ENCODE measurements at regions not wholly inside any gene's neighbourhood (a gene's known extent, or its start where the extent isn't known, plus 50 kb on each side); places are given as distances from the start of the nearest gene placed in this dataset.

DNA sequence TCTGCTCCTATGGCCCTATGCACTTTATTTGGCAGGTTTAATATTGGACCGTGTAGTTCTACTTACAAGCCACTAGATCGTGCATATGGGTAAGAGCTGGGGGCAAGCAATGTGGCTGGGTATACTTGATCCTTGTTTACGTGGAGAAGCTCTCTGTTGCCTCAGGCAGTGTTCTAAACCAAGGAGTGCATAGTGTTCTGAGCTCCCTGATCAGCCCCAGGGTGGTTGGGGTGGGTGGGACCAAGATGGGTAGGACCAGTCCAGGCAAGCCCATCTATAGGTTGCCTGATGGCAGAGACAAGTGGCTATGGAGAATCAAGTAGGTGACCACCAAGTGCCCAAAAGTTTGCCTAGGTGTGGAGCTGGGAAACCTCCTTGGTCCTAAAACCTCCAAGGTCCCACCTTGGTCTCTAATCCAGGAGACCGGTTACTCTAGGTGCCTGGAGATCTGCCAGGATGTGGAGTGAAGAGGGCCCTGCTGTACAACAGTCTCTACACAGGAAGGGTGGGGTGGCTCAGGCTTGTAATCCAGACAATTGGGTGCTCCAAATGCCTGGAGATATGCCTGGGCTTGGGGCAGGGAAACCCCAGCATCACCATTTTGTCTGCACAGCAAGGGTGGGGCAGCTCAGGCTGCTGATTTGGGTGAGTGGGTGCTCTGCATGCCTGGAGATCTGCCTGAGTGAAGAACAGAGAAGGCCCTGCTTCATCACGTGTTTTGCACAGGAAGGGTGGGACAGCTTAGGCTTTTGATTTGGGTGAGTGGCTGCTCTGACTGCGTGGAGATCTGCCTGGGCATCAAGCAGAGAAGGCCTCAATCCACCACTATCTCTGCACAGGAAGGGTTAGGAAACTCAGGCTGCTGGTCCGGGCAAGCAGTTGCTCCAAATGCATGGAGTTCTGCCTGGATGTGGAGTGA, 659.8 kb downstream of the TLE4 start:
- H3K36me3 ChIP-seq (ENCODE audit: control insufficient read depth in 2 of 2, extremely low read depth in 1 of 2, insufficient read depth in 2 of 2, low read length in 2 of 2), result no peaks in the 10 kb centered on the region
- no peak overlapping the region for H3K4me3 ChIP-seq (replicated peaks in 1 of 3; ENCODE audit: insufficient read depth in 1 of 3, low read depth in 1 of 3, low read length in 3 of 3)
- no peak overlapping the region for H3K4me2 ChIP-seq (ENCODE audit: insufficient read depth, low read length)
- FAIRE-seq (no peak), DNase-seq (ENCODE audit: low read depth, low spot score) (no peak)
- H3K9ac ChIP-seq (replicated peaks; ENCODE audit: extremely low read depth, insufficient read depth, low read length), result no peak overlapping the region
- dilution Hi-C loops (cut with MboI; ENCODE audit: extremely low pct_ligation_motif_present, low sequenced_read_pairs) (no loop called here), intact Hi-C loops (cut with micrococcal nuclease) (no loop called here)
- H3K27me3 ChIP-seq (ENCODE audit: control insufficient read depth in 2 of 2, insufficient read depth in 2 of 2, low read length in 2 of 2), result no peaks in the 10 kb centered on the region
- no peak overlapping the region for H3K27ac ChIP-seq (ENCODE audit: insufficient read depth, low read depth, low read length)
- no peaks in the 10 kb centered on the region for H3K4me1 ChIP-seq (ENCODE audit: control insufficient read depth, extremely low read depth, insufficient read depth, low read length)
- POLR2A ChIA-PET, result no interaction called here
- no TSS peak for BruUV-seq (replicated peaks)
- H3K9me1 ChIP-seq (replicated peaks; ENCODE audit: control insufficient read depth, extremely low read depth, insufficient read depth, low read length), result no peaks in the 10 kb centered on the region
- no peak for TF ChIP-seq GATA2 (IDR thresholded peaks at IDR 0.05; ENCODE audit: insufficient read depth, insufficient read length, low read depth, low read length)
- no peak for TF ChIP-seq FOS (IDR thresholded peaks at IDR 0.05; ENCODE audit: borderline replicate concordance, insufficient read depth, low read length)
- TF ChIP-seq POLR2A (IDR thresholded peaks at IDR 0.05; ENCODE audit: low read depth, low read length), result no peak
- H4K20me1 ChIP-seq (replicated peaks; ENCODE audit: control insufficient read depth, extremely low read depth, insufficient read depth, low read length), result no peaks in the 10 kb centered on the region
- H3K79me2 ChIP-seq (ENCODE audit: control insufficient read depth, insufficient read depth, low read length), result no peaks in the 10 kb centered on the region
- no peaks in the 10 kb centered on the region for H3K9me3 ChIP-seq (replicated peaks; ENCODE audit: control insufficient read depth, insufficient read depth, low read length)
- CTCF ChIA-PET, result no interaction called here
- H2AFZ ChIP-seq (ENCODE audit: low read depth, low read length), result no peak overlapping the region

- no peak for TF ChIP-seq MYC (IDR thresholded peaks at IDR 0.05; ENCODE audit: low read depth, low read length)
- TF ChIP-seq MAX (IDR thresholded peaks at IDR 0.05; ENCODE audit: insufficient read depth, insufficient read length), result no peak
- TF ChIP-seq JUN (IDR thresholded peaks at IDR 0.05; ENCODE audit: borderline replicate concordance, insufficient read depth, insufficient read length, low read depth), result no peak
- no peak for TF ChIP-seq EZH2 (IDR thresholded peaks at IDR 0.05; ENCODE audit: borderline replicate concordance, low read depth, low read length, severe bottlenecking)
- no peak for TF ChIP-seq GATA2 (IDR thresholded peaks at IDR 0.05; ENCODE audit: insufficient read depth, insufficient read length, low read depth, low read length)
- TF ChIP-seq, protein P1, sequence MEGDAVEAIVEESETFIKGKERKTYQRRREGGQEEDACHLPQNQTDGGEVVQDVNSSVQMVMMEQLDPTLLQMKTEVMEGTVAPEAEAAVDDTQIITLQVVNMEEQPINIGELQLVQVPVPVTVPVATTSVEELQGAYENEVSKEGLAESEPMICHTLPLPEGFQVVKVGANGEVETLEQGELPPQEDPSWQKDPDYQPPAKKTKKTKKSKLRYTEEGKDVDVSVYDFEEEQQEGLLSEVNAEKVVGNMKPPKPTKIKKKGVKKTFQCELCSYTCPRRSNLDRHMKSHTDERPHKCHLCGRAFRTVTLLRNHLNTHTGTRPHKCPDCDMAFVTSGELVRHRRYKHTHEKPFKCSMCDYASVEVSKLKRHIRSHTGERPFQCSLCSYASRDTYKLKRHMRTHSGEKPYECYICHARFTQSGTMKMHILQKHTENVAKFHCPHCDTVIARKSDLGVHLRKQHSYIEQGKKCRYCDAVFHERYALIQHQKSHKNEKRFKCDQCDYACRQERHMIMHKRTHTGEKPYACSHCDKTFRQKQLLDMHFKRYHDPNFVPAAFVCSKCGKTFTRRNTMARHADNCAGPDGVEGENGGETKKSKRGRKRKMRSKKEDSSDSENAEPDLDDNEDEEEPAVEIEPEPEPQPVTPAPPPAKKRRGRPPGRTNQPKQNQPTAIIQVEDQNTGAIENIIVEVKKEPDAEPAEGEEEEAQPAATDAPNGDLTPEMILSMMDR (IDR thresholded peaks at IDR 0.05; ENCODE audit: extremely low read depth in 1 of 2, insufficient read depth in 1 of 2, low read depth in 1 of 2, low read length in 2 of 2), result no peak
- no peak for TF ChIP-seq FOS (IDR thresholded peaks at IDR 0.05; ENCODE audit: borderline replicate concordance, insufficient read depth, low read length)
- TF ChIP-seq POLR2A (IDR thresholded peaks at IDR 0.05; ENCODE audit: low read depth, low read length), result no peak
- TF ChIP-seq POLR2AphosphoS5 (IDR thresholded peaks at IDR 0.05; ENCODE audit: insufficient read depth, low read depth, low read length), result no peak
- ChIA-PET CTCF (no interaction called here), POLR2A (no interaction called here)
- no peaks in the 10 kb centered on the region for H3K9me3 ChIP-seq (replicated peaks; ENCODE audit: control insufficient read depth, insufficient read depth, low read length)
- H3K4me3 ChIP-seq (replicated peaks in 1 of 3; ENCODE audit: insufficient read depth in 1 of 3, low read depth in 1 of 3, low read length in 3 of 3), result no peak overlapping the region
- no peak for FAIRE-seq
- H3K9ac ChIP-seq (replicated peaks; ENCODE audit: extremely low read depth, insufficient read depth, low read length), result no peak overlapping the region
- H3K9me1 ChIP-seq (replicated peaks; ENCODE audit: control insufficient read depth, extremely low read depth, insufficient read depth, low read length), result no peaks in the 10 kb centered on the region
- H3K27me3 ChIP-seq (ENCODE audit: control insufficient read depth in 2 of 2, insufficient read depth in 2 of 2, low read length in 2 of 2), result no peaks in the 10 kb centered on the region
- H3K4me1 ChIP-seq (ENCODE audit: control insufficient read depth, extremely low read depth, insufficient read depth, low read length), result no peaks in the 10 kb centered on the region
- no peak overlapping the region for H2AFZ ChIP-seq (ENCODE audit: low read depth, low read length)
- no peak for DNase-seq (ENCODE audit: low read depth, low spot score)
- intact Hi-C loops (cut with micrococcal nuclease), result no loop called here
- BruUV-seq (replicated peaks), result no TSS peak
- H4K20me1 ChIP-seq (replicated peaks; ENCODE audit: control insufficient read depth, extremely low read depth, insufficient read depth, low read length), result no peaks in the 10 kb centered on the region
- no peak overlapping the region for H3K4me2 ChIP-seq (ENCODE audit: insufficient read depth, low read length)
- H3K27ac ChIP-seq (ENCODE audit: insufficient read depth, low read depth, low read length), result no peak overlapping the region
- no peaks in the 10 kb centered on the region for H3K79me2 ChIP-seq (ENCODE audit: control insufficient read depth, insufficient read depth, low read length)
- no peaks in the 10 kb centered on the region for H3K36me3 ChIP-seq (ENCODE audit: control insufficient read depth in 2 of 2, extremely low read depth in 1 of 2, insufficient read depth in 2 of 2, low read length in 2 of 2)
- dilution Hi-C loops (cut with MboI; ENCODE audit: extremely low pct_ligation_motif_present, low sequenced_read_pairs), result no loop called here
These were observed 652.1 kb downstream of the TLE4 start for GRCh38 chr9:80223897-80224296.
